GM19395 (cell line): ENCODE measurements at regions not wholly inside any gene's neighbourhood (a gene's known extent, or its start where the extent isn't known, plus 50 kb on each side); places are given as distances from the start of the nearest gene placed in this dataset.
"Not testable (repeated sequence)": the region's sequence is repeated elsewhere in the genome, so short reads cannot be mapped to it uniquely, and the experiment has no call there.

Experiments used
- ATAC-seq: cut with Tn5 transposase; IDR thresholded peaks from one replicate; pipeline ENCODE4 v1.9.1; 2021; ENCODE audit warnings: mild to moderate bottlenecking, moderate library complexity; ENCODE audit not compliant: unreplicated experiment

GRCh38 chr4:86413426-86413825 lies 53.6 kb upstream of the MAPK10 start:
- ATAC-seq = not testable (repeated sequence)

GRCh38 chr4:86414686-86415085 lies 54.8 kb upstream of the MAPK10 start:
- no peak for ATAC-seq

DNA sequence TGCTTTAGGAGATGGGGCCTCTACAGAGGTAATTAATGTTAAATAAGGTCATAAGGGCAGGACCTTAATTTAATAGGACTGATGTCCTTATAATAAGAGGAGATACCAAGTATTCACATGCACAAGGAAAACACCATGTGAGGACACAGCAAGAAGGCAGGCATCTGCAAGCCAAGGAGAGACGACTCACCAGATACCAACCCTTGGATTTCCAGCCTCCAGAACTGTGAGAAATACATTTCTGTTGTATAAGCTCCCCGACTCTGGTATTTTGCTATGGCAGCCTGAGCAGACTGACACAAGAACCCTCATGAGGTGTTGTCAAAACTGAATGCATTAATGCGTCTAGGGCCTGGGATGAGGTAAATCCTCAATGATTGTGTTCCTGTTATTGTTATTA lies 56.2 kb upstream of the MAPK10 start:
- ATAC-seq = no peak

DNA sequence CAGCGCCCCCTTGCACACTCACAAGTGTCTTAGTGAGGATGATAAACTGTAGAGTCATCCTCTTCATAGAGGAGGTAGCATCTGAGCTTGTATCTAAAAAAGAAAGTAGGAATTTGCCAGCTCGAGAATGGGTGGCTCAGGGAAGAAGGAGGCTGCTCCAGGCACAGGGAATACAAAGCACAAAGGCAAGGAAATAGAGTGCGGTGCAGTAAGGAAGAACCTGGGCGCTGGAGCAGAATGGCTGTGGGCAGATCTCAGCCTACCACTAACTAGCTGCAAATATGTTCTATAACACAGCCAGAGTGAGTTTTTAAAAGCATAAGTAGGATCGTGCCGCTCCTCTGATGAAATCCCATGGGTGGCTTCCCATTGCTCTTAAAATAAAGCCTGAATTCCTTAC lies 61.6 kb upstream of the MAPK10 start:
- no peak for ATAC-seq

- no peak for ATAC-seq
Observed at GRCh38 chr4:86431543-86432116, 71.8 kb upstream of the MAPK10 start.

DNA sequence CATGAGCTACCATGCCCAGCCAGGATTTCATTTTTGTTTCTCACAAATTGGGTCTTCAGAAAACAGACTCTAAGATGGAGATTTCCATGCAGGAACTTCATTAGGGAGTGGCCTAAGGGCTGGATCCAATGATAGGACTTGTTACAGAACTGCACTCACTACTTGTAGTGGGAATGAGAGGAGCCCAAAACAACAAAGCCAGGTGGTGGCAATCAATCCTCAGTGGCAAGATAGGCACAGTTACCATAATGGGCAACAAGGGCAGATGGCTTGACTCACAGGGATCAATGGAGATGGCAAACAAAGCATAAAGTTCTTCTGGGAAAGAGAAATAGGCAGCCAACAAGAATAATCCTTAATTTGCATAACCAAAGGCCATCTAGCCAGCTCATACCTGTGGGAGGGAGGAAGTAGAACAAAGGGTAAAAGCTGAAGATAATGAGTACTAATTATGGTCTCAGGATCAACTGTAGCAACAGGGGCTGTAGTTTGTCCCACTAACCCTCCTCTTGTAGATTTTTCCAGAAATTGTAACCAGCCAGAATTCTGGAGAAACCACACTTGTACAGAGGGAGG lies 72.8 kb upstream of the MAPK10 start:
- ATAC-seq = no peak

GRCh38 chr4:86439293-86439692 lies 79.4 kb upstream of the MAPK10 start:
- no peak for ATAC-seq

DNA sequence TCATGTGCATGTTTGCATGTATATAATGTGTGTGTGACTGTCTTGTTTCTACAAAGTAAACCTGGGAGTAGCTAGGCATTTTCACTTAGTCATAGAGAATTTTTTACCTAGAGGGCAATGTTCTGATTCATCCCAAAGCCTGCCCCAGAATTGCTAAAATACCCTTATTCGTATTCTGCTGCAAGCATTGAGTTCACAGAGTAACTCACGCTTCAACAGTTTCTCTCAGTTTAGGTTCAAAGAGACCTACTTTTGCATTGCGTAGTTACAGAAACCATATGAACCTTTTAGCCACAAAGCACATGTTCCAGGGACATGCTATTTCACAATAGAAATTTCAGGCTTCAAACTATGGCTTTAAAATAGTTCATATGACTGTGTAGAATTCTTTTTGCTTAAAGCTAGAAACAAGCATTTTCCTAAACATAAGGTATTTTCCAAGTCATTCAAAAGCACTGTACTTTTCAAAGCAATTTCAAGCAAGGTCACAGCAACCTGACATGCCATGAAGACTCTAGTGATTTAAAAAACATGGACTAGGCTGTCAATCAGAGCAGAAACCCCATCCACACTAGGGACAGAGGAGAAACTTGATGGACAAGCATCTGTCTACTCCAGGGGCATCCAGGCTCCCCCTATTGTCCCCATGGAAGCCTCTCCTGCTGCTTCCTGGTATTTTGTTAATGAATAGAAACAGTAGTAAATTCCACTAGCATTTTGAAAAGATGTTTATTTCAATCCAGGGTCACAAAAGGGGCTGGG lies 81.5 kb upstream of the MAPK10 start:
- ATAC-seq = peak; percentile 75

DNA sequence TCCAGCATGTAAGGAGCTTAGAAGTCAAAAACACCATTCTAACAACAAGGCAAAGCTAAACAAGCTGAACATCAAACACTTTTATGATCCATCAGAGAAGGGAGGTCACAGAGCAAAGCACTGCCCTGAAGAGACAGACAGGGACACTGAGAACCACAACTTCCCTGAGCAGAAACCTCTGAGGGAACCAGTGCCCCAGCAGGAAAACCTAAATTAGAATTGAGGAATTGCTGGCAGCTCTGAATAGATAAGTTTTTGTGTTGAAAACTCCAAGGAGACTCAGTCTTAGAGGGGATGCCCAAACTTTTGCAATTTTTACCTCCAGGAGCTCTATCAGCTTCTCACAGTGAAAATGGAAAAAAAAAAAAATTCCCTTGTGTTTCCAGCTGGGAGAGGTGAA lies 83.0 kb upstream of the MAPK10 start:
- no peak for ATAC-seq

DNA sequence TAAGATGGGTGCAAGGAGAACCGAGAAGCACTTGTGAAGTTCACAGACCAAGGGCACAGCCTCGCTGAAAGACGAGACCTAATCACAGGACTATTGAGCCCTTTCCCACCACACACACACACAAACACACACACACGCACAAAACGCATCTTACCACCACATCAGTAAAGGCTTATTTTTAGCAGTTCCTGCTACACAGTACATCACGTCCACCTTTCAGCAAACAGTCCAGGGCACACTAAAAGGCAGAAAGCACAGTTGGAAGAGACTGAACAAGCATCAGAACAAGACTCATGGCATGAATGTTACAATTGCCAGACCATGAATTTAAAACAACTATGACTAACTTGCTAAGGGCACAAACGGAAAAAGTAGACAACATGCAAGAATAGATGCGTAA lies 83.6 kb upstream of the MAPK10 start:
- ATAC-seq = no peak

GRCh38 chr4:86446996-86447395 lies 87.1 kb upstream of the MAPK10 start:
- ATAC-seq = no peak

GRCh38 chr4:86448871-86449270 lies 89.0 kb upstream of the MAPK10 start:
- no peak for ATAC-seq

DNA sequence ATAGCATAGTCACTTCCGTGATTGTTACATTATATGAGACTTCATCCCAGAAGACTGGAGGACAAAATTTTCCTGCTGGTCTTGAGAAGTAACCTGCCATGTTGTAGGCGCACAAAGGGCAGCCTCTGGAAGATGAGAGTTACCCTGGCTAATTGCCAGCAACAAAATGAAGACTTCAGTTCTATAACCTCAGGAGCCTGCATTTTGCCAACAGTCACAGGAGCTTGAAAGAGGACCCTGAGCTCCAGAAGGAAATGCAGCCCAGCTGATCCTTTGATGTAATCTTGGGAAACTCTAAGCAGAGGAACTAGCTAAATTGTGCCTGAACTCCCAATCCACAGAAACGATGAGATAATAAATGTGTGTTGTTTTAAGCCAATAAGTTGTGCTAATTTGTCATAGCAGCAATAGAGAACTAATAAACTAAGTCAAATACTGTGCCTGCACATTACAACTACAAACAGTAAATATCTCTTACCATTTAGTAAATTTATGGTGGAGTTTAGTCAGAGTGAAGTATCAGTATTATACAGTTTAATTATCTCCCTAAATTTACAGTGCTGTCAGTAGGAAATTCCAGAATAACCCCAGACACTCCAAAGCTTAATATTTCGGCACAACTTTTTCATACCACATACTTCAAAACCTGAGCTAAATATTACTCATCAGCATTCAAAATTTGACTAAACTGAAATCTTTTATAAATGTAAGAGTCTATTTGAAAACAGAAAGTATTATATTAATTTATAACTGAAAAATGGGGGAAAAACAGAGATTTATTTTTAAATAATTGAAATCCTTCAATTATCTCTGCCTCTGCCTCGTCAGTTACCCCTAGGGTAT lies 90.1 kb upstream of the MAPK10 start:
- no peak for ATAC-seq

DNA sequence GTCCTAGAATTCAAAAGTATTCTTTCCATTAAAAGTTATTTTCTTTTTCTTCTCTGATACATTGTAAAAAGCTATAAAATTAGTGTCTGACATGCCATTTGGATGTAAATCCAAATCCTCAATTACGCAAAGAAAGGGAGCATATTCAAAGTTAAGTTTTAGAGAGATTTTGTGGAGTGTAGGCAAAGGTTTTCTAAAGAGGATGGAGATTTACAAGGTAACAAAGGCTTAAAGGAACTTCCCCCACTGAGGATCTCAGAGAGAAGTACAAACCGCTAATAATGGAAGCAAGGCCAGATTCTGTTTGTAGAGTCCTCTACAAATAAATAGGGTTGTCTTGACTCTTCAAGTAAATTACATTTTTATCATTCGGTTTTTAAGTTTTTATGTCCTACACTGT lies 91.0 kb upstream of the MAPK10 start:
- ATAC-seq = no peak

GRCh38 chr4:86451560-86452330 lies 91.9 kb upstream of the MAPK10 start:
- no peak for ATAC-seq

DNA sequence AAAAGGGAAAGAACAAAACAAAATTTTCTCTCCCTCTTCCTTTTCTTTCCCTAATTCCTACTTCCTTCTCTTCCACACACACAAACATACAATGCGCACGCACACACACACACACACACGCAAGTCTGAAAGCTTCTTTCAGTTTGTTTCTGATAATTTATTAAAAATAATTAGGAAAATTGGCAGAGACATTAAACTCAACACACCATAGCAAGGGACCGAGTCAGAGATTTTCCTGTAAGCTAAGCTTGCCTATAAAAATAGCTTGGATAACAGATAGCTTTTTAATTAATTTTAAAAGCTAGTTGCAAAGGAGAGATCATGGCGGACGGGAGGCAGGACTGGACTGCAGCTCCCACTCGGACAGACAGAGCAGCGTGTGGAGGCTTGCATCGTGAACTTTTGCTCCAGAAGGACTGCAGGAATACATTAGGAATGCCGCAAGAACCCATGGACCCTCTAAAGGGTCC lies 92.6 kb upstream of the MAPK10 start:
- no peak for ATAC-seq

- no peak for ATAC-seq
Observed at GRCh38 chr4:86452924-86453531, 93.2 kb upstream of the MAPK10 start.

DNA sequence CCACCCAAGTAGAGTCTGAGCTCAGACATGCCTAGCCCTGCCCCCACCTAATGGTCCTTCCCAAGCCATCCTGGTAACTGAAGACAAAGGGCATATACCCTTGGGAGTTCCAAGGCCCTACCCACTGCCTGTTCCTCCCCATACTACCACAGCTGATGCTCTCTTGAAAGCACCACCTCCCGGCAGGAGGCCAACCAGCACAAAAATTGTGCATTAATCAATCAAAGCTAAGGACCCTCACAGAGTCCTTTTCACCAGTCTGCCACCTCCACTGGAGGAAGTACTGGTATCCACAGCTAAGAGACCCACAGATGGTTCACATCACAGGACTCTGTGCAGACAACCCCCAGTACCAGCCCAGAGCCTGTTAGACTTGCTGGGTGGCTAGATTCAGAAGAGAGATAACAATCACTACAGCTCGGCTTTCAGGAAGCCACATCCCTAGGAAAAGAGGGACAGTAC lies 93.8 kb upstream of the MAPK10 start:
- ATAC-seq = not testable (repeated sequence)

- ATAC-seq = no peak
Observed at GRCh38 chr4:86461849-86462248, 102.0 kb upstream of the MAPK10 start.

DNA sequence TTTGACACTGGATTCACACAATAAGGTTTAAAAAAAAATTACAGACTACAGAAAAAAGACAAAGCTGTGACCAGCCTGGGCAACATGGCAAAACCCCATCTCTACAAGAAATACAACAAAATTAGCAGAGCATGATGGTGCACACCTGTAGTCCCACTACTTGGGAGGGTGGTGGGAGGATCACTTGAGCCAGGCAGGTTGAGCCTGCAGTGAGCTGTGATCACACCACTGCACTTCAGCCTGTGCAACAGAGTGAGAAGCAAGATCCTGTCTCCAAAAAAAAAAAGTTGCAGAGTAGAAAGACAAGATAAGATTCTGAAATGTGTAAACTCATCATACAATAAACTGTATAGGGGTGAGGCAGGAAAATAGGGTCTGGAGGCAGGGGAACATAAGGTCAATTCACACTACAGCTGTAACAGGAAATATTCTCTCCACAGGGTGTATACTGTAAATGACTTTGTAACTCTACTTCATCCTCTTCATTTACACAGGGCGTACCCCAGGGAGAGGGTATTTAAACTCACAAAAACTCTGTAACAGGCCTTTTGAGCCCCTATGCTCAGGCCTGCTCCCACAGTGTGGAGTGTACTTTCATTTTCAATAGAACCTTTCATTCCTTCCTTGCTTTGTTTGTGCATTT lies 112.6 kb upstream of the MAPK10 start:
- ATAC-seq = no peak
